Lower leg skin (tissue), 4 donors: ENCODE measurements at regions not wholly inside any gene's neighbourhood (a gene's known extent, or its start where the extent isn't known, plus 50 kb on each side); places are given as distances from the start of the nearest gene placed in this dataset.

Experiments
- DNase-seq, 2 donors: peaks; one replicate each; pipeline ENCODE4 v3.0.0-alpha.2; 2019; ENCODE audit warnings: low spot score in 2 of 2
- H3K4me3 ChIP-seq: fragments of 200-600 bp; sonication (generic); 2 replicates; pipeline ENCODE4 v1.5.1; 2017; ENCODE audit warnings: mild to moderate bottlenecking, low read depth; ENCODE audit not compliant: poor library complexity, severe bottlenecking
- POLR2A ChIP-seq, 2 donors: fragments of 450-650 bp; IDR thresholded peaks; one replicate each; pipeline ENCODE4 v1.6.1; 2016 to 2017; ENCODE audit warnings: antibody characterized with exemption in 2 of 2, mild to moderate bottlenecking in 1 of 2, moderate library complexity in 1 of 2
- WGBS, 2 donors: methylation state at CpG; one replicate each; pipeline ENCODE4 v1.1.5; 2018; 5-methylcytosine and 5-hydroxymethylcytosine counted together
- intact Hi-C: fragments of 100-400 bp; cut with DNase I; formaldehyde crosslinking; loops from one replicate; pipeline ENCODE4 v1.15.0; 2023; ENCODE audit warnings: low total_unique reads
- TF ChIP-seq, protein P1 (sequence below), 3 donors: fragments of 450-650 bp; IDR thresholded peaks; one replicate each; pipeline ENCODE4 v1.5.1; 2016; ENCODE audit warnings: antibody characterized with exemption in 3 of 3, mild to moderate bottlenecking in 3 of 3, moderate library complexity in 2 of 3

DNA sequence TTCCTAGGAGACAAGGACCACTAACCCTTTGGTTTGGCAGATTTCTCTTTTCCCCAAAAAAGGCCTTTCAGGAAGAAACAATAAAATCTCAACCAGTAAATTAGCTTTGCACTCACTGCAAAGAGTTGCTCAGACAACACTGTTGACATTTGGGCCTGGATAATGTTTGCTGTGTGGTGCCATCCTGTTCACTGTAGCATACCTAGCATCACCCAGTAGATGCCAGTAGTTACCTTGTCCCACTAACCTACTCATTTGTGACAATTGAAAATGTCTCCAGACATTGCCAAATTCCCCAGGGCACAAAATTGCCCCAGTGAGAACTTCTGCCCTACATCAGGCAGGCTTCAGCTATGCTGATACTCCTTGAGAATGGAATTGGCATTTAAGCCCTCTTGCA, 177.0 kb upstream of the ERCC4 start:
- intact Hi-C loops, result no loop called here
- no peak for TF ChIP-seq POLR2A (IDR thresholded peaks at IDR 0.05)
- TF ChIP-seq, protein P1, sequence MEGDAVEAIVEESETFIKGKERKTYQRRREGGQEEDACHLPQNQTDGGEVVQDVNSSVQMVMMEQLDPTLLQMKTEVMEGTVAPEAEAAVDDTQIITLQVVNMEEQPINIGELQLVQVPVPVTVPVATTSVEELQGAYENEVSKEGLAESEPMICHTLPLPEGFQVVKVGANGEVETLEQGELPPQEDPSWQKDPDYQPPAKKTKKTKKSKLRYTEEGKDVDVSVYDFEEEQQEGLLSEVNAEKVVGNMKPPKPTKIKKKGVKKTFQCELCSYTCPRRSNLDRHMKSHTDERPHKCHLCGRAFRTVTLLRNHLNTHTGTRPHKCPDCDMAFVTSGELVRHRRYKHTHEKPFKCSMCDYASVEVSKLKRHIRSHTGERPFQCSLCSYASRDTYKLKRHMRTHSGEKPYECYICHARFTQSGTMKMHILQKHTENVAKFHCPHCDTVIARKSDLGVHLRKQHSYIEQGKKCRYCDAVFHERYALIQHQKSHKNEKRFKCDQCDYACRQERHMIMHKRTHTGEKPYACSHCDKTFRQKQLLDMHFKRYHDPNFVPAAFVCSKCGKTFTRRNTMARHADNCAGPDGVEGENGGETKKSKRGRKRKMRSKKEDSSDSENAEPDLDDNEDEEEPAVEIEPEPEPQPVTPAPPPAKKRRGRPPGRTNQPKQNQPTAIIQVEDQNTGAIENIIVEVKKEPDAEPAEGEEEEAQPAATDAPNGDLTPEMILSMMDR (IDR thresholded peaks at IDR 0.05), result no peak
- no peak overlapping the region for H3K4me3 ChIP-seq
- no peak for DNase-seq

DNA sequence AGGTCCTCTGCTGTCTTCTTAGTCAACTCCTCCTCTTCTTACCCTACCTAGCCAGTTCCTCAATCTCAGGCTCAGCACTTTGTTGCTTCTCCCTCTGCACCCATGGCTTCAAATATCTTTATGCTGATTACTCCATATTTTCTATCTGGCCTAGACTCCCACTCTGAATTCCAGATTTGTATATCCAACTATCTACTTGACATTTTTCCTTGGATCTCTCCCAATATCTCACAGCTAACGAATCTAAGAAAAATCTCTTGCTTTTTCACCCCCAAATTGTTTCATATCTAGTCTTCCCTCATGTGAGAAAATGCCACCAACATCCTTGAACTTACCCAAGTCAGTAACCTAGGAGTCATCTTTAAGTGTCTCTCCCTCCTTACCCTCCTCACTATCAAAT, 176.4 kb upstream of the ERCC4 start:
- no peak for DNase-seq
- H3K4me3 ChIP-seq, result no peak overlapping the region
- TF ChIP-seq, protein P1 (IDR thresholded peaks at IDR 0.05), result no peak
- TF ChIP-seq POLR2A (IDR thresholded peaks at IDR 0.05), result no peak
- intact Hi-C loops, result no loop called here
- WGBS, 2 donors, result 41 to 42% methylated on average over 1 of the region's 1 CpG

DNA sequence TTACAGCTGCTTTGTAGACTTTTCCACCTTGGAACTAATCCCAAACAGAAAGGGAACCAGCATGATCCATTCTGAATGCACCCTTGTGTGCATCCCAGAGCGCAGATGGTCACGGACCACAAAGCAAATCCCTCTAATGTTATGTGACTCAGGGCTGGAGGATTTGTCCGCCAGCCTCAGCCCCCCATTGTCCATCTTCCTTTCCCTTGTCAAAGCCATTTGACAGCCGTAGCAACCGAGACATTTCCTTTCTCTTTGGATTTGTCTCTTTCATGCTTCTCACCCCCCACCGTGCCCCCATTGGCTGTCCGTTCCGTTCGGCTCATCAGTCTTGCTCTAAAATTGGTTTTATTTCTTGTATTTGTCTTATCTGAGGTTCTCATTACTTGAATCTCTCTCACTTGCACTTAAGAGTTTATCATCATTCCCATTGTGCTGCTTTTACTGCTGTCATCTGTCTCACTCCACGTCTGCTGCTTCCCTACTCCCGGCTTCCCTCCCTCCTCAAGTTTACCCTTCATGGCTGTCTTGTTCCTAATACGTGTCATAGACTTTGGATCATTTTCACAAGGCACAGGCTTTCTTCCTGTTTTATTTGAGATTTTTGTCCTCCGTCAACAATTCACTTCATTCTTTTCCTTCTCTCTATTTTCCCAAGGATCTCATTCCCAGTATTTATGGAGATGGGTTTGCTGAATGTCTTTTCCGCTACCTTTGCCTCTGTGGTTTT, 163.4 kb upstream of the ERCC4 start:
- H3K4me3 ChIP-seq, result no peak overlapping the region
- intact Hi-C loops, result no loop called here
- no peak for TF ChIP-seq POLR2A (IDR thresholded peaks at IDR 0.05)
- TF ChIP-seq, protein P1 (IDR thresholded peaks at IDR 0.05), result no peak
- no peak for DNase-seq
- WGBS, 2 donors, result 75 to 76% methylated on average over 14 of the region's 14 CpGs

DNA sequence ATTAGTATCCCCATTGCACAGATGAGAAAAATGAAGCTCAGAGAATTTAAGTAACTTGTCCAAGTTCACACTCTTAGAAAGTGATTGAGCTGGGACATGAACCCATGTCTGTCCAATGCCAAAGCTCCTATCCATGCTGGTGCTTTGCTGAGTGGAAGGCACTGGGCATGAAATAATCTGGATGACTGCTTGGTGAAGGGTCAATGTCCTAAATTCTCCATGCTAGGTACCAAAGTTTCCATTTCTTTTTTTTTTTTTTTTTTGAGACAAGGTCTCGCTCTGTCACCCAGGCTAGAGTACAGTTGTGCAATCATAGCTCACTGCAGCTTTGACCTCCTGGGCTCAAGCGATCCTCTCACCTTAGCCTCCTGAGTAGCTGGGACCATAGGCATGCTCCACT, 153.6 kb upstream of the ERCC4 start:
- DNase-seq, result no peak
- intact Hi-C loops, result no loop called here
- TF ChIP-seq, protein P1 (IDR thresholded peaks at IDR 0.05), result no peak
- TF ChIP-seq POLR2A (IDR thresholded peaks at IDR 0.05), result no peak
- WGBS, 2 donors, result 89 to 100% methylated on average over 2 of the region's 2 CpGs
- H3K4me3 ChIP-seq, result no peak overlapping the region

DNA sequence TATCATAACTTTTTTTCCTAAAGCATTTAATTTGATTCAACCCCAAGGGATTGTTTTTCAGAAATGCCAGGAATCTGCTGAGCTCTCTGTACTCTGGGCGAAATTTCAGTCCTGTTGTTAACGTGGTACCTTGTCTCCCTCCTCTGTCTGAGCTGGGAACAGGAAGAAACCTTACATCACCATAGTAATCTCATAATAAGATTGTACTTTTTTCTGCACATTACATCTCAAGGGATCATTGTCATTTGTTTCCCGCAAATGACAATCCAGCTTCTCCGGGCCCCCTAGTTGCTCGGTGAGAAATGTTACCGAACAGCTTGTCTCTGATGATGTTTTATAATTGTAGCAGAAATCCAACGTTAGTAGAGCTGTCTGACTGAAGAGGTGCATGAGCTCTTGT, 152.7 kb upstream of the ERCC4 start:
- intact Hi-C loops, result no loop called here
- H3K4me3 ChIP-seq, result no peak overlapping the region
- no peak for TF ChIP-seq POLR2A (IDR thresholded peaks at IDR 0.05)
- TF ChIP-seq, protein P1 (IDR thresholded peaks at IDR 0.05), result no peak
- no peak for DNase-seq
- 51 to 60% methylated on average over 7 of the region's 7 CpGs for WGBS, 2 donors

DNA sequence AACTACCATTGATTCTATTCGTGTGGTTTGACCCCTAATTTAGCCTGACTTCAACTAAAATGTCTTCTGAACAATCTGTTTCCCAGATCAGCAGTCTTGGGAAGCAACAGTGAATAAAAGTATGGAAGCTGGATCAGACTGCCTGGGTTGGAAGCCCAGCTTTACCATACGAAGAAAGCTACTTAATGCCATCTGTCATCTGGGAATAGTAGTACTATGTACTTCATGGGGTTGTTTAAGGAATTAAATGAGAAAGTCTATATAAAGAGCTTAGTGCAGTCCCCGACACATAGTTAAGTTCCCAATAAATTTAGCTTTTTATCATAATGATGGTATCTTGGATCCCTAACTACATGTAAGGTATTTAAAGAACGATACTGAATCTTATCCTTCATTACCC, 151.5 kb upstream of the ERCC4 start:
- TF ChIP-seq POLR2A (IDR thresholded peaks at IDR 0.05), result no peak
- TF ChIP-seq, protein P1 (IDR thresholded peaks at IDR 0.05), result no peak
- no peak for DNase-seq
- intact Hi-C loops, result no loop called here
- no peak overlapping the region for H3K4me3 ChIP-seq
- WGBS, 2 donors, result 56 to 59% methylated on average over 4 of the region's 4 CpGs
